Stimulated activated CD8-positive, alpha-beta memory T cell treated with anti-CD3 and anti-CD28 coated beads, Interleukin-2, amount 100 ng/mL, for 1 hour (primary cell): ENCODE measurements at regions not wholly inside any gene's neighbourhood (a gene's known extent, or its start where the extent isn't known, plus 50 kb on each side); places are given as distances from the start of the nearest gene placed in this dataset.
"Not testable (repeated sequence)": the region's sequence is repeated elsewhere in the genome, so short reads cannot be mapped to it uniquely, and the experiment has no call there.

ENCODE experiments used
- DNase-seq, 2 donors: peaks; one replicate each; pipeline ENCODE4 v3.0.0-alpha.2; 2020; ENCODE audit warnings: low read depth in 2 of 2

GRCh38 chr12:13924286-13924685, 57.1 kb downstream of the GRIN2B start:
- DNase-seq: no peak

GRCh38 chr12:13918897-13919296, 62.5 kb downstream of the GRIN2B start:
- no peak for DNase-seq

GRCh38 chr12:13915096-13915495, 66.3 kb downstream of the GRIN2B start:
- no peak for DNase-seq

GRCh38 chr12:13913371-13913770, 68.0 kb downstream of the GRIN2B start:
- no peak for DNase-seq

- no peak for DNase-seq
These were observed 69.4 kb downstream of the GRIN2B start for GRCh38 chr12:13911756-13912554.

- DNase-seq: no peak
These were observed 75.6 kb downstream of the GRIN2B start for GRCh38 chr12:13905794-13906193.

GRCh38 chr12:13900718-13901117, 80.7 kb downstream of the GRIN2B start:
- DNase-seq: no peak

- DNase-seq: not testable (repeated sequence)
These were observed 83.0 kb downstream of the GRIN2B start for GRCh38 chr12:13898387-13898786.

- no peak for DNase-seq
These were observed 83.6 kb downstream of the GRIN2B start for GRCh38 chr12:13897811-13898210.

GRCh38 chr12:13896063-13896626, 85.3 kb downstream of the GRIN2B start:
- no peak for DNase-seq

- DNase-seq: no peak
These were observed 89.5 kb downstream of the GRIN2B start for GRCh38 chr12:13891902-13892301.

- no peak for DNase-seq
These were observed 90.5 kb downstream of the GRIN2B start for GRCh38 chr12:13890943-13891342.

GRCh38 chr12:13887779-13888388, 93.5 kb downstream of the GRIN2B start:
- DNase-seq: no peak

GRCh38 chr12:13882176-13882575, 99.2 kb downstream of the GRIN2B start:
- DNase-seq: no peak

GRCh38 chr12:13880613-13881012, 100.8 kb downstream of the GRIN2B start:
- DNase-seq: no peak

GRCh38 chr12:13875744-13876143, 105.7 kb downstream of the GRIN2B start:
- no peak for DNase-seq

- no peak for DNase-seq
These were observed 111.1 kb downstream of the GRIN2B start for GRCh38 chr12:13870255-13870654.

- peak in 1 of 2 donors; percentile 21 for DNase-seq
These were observed 117.2 kb downstream of the GRIN2B start for GRCh38 chr12:13864081-13864673.

GRCh38 chr12:13857750-13858149, 123.7 kb downstream of the GRIN2B start:
- DNase-seq: no peak

GRCh38 chr12:13853471-13853870, 127.9 kb downstream of the GRIN2B start:
- DNase-seq: no peak

- DNase-seq: no peak
These were observed 129.6 kb downstream of the GRIN2B start for GRCh38 chr12:13851828-13852227.

GRCh38 chr12:13849456-13849855, 131.9 kb downstream of the GRIN2B start:
- no peak for DNase-seq

GRCh38 chr12:13843841-13844240, 137.6 kb downstream of the GRIN2B start:
- no peak for DNase-seq
